ENCODE measurements at regions not wholly inside any gene's neighbourhood (a gene's known extent, or its start where the extent isn't known, plus 50 kb on each side); places are given as distances from the start of the nearest gene placed in this dataset.

DNA sequence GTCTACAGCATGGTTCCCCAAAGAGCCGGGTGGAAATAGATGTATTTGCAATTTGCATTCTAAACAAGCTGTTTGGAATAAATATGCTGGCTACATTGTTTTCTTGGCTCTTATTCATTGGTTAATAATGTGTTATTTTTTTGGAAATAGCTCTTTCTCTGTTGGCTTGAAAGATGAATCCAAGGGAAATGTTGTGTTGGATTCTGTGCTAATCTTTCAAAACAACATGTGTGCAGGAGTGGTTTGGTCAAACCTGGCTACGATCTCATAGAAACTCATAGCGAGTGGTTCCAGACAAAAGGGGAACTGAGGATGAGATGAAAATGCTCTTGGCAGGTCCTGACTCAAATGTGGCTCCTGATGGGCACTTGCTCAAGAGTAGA, 63.7 kb upstream of the CXCL14 start:
- TF ChIP-seq, protein P1, sequence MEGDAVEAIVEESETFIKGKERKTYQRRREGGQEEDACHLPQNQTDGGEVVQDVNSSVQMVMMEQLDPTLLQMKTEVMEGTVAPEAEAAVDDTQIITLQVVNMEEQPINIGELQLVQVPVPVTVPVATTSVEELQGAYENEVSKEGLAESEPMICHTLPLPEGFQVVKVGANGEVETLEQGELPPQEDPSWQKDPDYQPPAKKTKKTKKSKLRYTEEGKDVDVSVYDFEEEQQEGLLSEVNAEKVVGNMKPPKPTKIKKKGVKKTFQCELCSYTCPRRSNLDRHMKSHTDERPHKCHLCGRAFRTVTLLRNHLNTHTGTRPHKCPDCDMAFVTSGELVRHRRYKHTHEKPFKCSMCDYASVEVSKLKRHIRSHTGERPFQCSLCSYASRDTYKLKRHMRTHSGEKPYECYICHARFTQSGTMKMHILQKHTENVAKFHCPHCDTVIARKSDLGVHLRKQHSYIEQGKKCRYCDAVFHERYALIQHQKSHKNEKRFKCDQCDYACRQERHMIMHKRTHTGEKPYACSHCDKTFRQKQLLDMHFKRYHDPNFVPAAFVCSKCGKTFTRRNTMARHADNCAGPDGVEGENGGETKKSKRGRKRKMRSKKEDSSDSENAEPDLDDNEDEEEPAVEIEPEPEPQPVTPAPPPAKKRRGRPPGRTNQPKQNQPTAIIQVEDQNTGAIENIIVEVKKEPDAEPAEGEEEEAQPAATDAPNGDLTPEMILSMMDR (IDR thresholded peaks at IDR 0.05), result no peak
- TF ChIP-seq ZFX (IDR thresholded peaks at IDR 0.05; ENCODE audit: borderline replicate concordance), result no peak

Measured in 22Rv1 (cell line).